GM10248 (cell line): ENCODE measurements at regions not wholly inside any gene's neighbourhood (a gene's known extent, or its start where the extent isn't known, plus 50 kb on each side); places are given as distances from the start of the nearest gene placed in this dataset.

Source experiments
- CTCF ChIA-PET: fragments of 300-600 bp; sonication (Branson Sonifier 250); formaldehyde crosslinking; extraction: SDS; loops from one replicate; lab custom pipeline; 2021; ENCODE audit warnings: antibody characterized with exemption; lab: Yijun Ruan, JAX
- POLR2A ChIA-PET: fragments of 350-650 bp; sonication (Branson Sonifier 250); formaldehyde crosslinking; extraction: SDS; loops from one replicate; lab custom pipeline; 2020; ENCODE audit warnings: antibody characterized with exemption; lab: Yijun Ruan, JAX
- DNase-seq: peaks from one replicate; pipeline ENCODE4 v3.0.0; 2012; ENCODE audit errors: extremely low spot score
- TF ChIP-seq, protein P1 (sequence below): IDR thresholded peaks from 2 replicates; pipeline ENCODE4 v1.5.1; 2012; ENCODE audit warnings: mild to moderate bottlenecking, low read depth; ENCODE audit errors: extremely low read depth, missing control alignments, control extremely low read depth

DNA sequence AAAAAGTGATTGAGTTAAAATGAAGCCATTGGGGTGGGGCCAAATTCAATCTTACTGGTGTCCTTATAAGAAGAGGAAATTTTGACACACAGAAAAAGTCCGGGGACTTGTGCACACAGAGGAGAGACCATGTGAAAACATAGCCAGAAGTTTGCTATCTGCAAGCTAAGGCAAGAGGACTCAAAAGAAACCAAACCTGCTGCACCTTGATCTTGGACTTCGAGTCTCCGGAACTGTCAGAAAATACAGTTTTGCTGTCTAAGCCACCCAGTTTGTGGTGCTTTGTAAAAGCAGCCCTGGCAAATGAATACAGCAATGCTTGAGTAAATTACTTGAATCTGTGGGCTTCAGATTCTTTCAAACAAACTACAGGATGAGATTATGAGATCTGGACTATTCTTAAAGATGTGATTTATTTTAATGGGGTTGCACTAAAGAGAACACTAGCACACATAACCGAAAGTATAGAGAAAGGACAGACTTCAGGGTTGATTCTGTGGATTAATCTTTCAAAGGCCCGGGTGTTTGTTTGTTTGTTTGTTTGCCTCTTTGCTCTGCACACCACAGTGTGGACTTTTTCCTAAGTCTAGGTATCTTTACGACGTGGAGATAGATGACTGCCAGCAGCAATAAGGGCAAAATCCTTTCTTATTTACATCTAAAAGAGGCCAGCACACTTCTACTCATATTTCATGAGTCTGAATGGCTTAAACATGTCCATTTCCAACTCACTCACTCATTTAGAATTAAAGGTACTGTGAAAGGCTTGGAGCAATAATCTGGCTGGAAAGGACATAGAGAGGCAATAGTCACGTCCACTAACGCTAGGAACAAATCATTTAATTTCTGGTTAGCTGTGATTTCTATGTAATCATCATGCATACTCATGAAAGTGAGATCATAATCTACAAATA, 53.9 kb upstream of the SSR3 start:
- CTCF ChIA-PET: interaction anchor here (0.7 to 1.2 kb wide), 3 partner anchors 11 to 65 kb away, joined by 3 to 5 read pairs (median 3); no protein-coding TSS in a partner anchor
- POLR2A ChIA-PET: no interaction called here
- DNase-seq: no peak
- TF ChIP-seq, protein P1, sequence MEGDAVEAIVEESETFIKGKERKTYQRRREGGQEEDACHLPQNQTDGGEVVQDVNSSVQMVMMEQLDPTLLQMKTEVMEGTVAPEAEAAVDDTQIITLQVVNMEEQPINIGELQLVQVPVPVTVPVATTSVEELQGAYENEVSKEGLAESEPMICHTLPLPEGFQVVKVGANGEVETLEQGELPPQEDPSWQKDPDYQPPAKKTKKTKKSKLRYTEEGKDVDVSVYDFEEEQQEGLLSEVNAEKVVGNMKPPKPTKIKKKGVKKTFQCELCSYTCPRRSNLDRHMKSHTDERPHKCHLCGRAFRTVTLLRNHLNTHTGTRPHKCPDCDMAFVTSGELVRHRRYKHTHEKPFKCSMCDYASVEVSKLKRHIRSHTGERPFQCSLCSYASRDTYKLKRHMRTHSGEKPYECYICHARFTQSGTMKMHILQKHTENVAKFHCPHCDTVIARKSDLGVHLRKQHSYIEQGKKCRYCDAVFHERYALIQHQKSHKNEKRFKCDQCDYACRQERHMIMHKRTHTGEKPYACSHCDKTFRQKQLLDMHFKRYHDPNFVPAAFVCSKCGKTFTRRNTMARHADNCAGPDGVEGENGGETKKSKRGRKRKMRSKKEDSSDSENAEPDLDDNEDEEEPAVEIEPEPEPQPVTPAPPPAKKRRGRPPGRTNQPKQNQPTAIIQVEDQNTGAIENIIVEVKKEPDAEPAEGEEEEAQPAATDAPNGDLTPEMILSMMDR: no peak

DNA sequence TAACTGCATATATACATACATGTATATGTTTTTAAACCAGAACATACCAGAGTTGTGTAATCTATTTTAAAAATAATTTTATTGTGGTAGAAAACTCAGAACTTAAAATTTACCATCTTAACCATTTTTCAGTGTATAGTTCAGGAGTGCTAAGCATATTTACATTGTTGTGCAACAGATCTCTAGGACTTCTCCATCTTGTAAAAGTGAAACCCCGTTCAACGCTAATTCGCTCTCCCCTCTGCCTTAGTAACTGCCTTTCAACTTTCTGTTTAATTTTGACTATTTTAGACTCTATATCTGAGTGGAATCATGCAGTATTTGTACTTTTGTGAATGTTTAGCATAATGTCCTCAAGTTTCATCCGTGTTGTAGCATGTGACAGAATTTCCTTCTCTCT, 51.8 kb upstream of the SSR3 start:
- DNase-seq: peak; percentile 28
- ChIA-PET POLR2A (no interaction called here), CTCF (interaction anchor here (1.9 kb wide), 1 partner anchor 66 kb away, joined by 7 read pairs; no protein-coding TSS in a partner anchor)

DNA sequence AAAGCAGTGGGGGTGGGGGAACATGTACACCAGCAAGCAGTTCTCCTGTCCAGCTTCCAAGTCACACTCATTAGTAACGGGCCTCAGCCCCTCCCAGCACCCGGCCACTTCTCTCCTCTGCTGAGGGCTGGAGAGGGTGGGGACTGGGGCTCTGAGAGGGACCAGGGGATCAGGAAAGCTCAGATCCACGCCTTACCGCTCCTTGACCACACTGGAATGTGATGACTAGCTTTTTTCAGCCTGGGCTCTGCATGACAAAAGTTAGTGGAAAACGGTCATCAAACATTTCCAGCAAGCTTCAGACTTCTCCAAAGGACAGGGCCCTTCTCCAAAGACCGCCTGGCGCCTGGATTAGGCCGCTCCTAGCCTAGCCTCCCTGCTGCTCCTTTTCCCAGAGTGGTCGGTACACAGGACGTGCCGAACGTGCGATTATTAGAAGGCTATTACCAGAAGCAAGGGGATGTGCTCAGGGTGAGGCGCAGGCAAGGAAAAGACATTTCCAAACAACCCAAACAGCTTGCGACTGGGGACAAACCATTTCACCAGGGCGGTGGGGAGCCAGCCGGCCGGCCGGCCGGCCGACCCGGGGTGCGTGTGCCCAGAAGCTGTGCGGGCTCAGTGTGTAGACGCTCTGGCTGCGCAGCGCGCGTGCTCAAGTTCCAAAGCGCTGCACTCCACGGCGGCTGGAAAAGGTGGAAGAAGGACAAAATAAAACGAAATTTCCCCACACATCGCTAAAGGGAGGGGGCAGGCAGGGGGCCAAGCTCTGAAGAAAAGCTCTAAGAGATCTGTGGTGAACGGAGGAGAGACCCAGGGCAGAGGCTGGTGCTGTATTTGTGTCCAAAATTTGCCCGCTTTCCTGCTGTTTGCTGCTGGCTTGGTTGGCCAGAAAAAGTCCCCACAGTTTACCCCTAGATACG, 51.0 kb upstream of the SSR3 start:
- CTCF ChIA-PET: interaction anchor here (0.9 to 1.9 kb wide), 5 partner anchors 8 to 531 kb away, joined by 3 to 7 read pairs (median 6); partner anchors contain the start of gene SSR3
- TF ChIP-seq, protein P1: no peak
- POLR2A ChIA-PET: no interaction called here
- peak; percentile 22 for DNase-seq

More for the DNA sequence above, 51.8 kb upstream of the SSR3 start:
- TF ChIP-seq, protein P1: no peak

DNA sequence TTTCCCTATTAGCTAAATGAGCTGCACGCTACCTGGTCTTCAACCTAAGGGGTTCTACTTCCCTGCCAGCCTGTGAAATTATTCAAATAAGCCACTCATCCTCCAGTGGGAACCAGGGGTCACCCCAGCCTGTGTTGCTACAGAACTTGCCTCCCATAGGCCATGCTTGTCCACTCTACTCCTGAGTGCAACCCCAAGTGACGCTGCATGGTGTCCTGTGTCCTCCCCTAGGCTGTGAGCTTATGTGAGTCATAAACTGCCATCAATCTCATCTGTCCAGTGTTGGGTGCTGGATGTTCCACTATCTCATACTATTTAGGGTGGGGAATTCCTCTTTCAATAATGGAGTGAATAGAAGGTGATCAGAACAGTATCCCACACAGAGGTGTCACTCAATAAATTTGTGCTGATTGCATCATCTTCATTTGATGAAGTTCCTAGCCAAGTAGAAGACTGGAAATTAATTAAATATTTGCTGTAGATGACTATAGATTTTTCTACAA, 49.8 kb upstream of the SSR3 start:
- DNase-seq: no peak
- TF ChIP-seq, protein P1: no peak
- ChIA-PET POLR2A (no interaction called here), CTCF (interaction anchor here (1.9 kb wide), 2 partner anchors 10 to 68 kb away, joined by 6 to 7 read pairs; no protein-coding TSS in a partner anchor)
